ENCODE measurements at regions not wholly inside any gene's neighbourhood (a gene's known extent, or its start where the extent isn't known, plus 50 kb on each side); places are given as distances from the start of the nearest gene placed in this dataset.
A peak's percentile ranks its signal among the peaks of the same experiment; 100 is the strongest.

GRCh38 chr7:119197172-119197876 is 972.8 kb downstream of the ANKRD7 start:
- DNase-seq (no peak), ATAC-seq (ENCODE audit: low FRiP score) (peak; percentile 19)
- H3K9me3 ChIP-seq (ENCODE audit: control insufficient read depth, low read length), result no peaks in the 10 kb centered on the region
- H3K4me3 ChIP-seq (ENCODE audit: low read length in 2 of 2), result no peak overlapping the region
- H3K4me1 ChIP-seq (ENCODE audit: control insufficient read depth in 1 of 2, insufficient read depth in 2 of 2, low read length in 2 of 2), result no peaks in the 10 kb centered on the region
- H3K27ac ChIP-seq (ENCODE audit: low read depth in 1 of 2, low read length in 2 of 2), result no peak overlapping the region
- 88% methylated on average over 9 of the region's 9 CpGs for WGBS, 2 donors
- intact Hi-C loops (cut with DNase I), result no loop called here
- no peaks in the 10 kb centered on the region for H3K36me3 ChIP-seq (ENCODE audit: control insufficient read depth in 1 of 2, insufficient read depth in 2 of 2, low read length in 1 of 2)
- no peaks in the 10 kb centered on the region for H3K27me3 ChIP-seq (ENCODE audit: control insufficient read depth in 1 of 2, insufficient read depth in 2 of 2, low read length in 1 of 2)

GRCh38 chr7:119197877-119198527 is 973.5 kb downstream of the ANKRD7 start:
- DNase-seq (no peak), ATAC-seq (ENCODE audit: low FRiP score) (no peak)
- Histone ChIP-seq H3K9me3 (ENCODE audit: control insufficient read depth, low read length) (no peaks in the 10 kb centered on the region), H3K36me3 (ENCODE audit: control insufficient read depth in 1 of 2, insufficient read depth in 2 of 2, low read length in 1 of 2) (no peaks in the 10 kb centered on the region), H3K4me3 (ENCODE audit: low read length in 2 of 2) (no peak overlapping the region), H3K4me1 (ENCODE audit: control insufficient read depth in 1 of 2, insufficient read depth in 2 of 2, low read length in 2 of 2) (no peaks in the 10 kb centered on the region), H3K27ac (ENCODE audit: low read depth in 1 of 2, low read length in 2 of 2) (no peak overlapping the region), H3K27me3 (ENCODE audit: control insufficient read depth in 1 of 2, insufficient read depth in 2 of 2, low read length in 1 of 2) (no peaks in the 10 kb centered on the region)
- intact Hi-C loops (cut with DNase I), result no loop called here
- WGBS, 2 donors, result 25 to 26% methylated on average over 8 of the region's 8 CpGs

GRCh38 chr7:119219663-119220062 is 995.2 kb downstream of the ANKRD7 start:
- ATAC-seq (ENCODE audit: low FRiP score), result peak; percentile 56

GRCh38 chr7:119223930-119224329 is 999.4 kb downstream of the ANKRD7 start:
- intact Hi-C loops (cut with DNase I), result no loop called here
- H3K27me3 ChIP-seq (ENCODE audit: control insufficient read depth in 1 of 2, insufficient read depth in 2 of 2, low read length in 1 of 2), result no peaks in the 10 kb centered on the region
- H3K27ac ChIP-seq (ENCODE audit: low read depth in 1 of 2, low read length in 2 of 2), result no peak overlapping the region
- no peaks in the 10 kb centered on the region for H3K36me3 ChIP-seq (ENCODE audit: control insufficient read depth in 1 of 2, insufficient read depth in 2 of 2, low read length in 1 of 2)
- no peak overlapping the region for H3K4me3 ChIP-seq (ENCODE audit: low read length in 2 of 2)
- DNase-seq (no peak), ATAC-seq (ENCODE audit: low FRiP score) (no peak)
- H3K9me3 ChIP-seq (ENCODE audit: control insufficient read depth, low read length), result peaks cover 1% of the 10 kb centered on the region
- H3K4me1 ChIP-seq (ENCODE audit: control insufficient read depth in 1 of 2, insufficient read depth in 2 of 2, low read length in 2 of 2), result no peaks in the 10 kb centered on the region
- WGBS, 2 donors, result 61 to 62% methylated on average over 2 of the region's 2 CpGs

More at GRCh38 chr7:119219663-119220062, 995.2 kb downstream of the ANKRD7 start:
- 89 to 96% methylated on average over 3 of the region's 3 CpGs for WGBS, 2 donors
- Histone ChIP-seq H3K9me3 (ENCODE audit: control insufficient read depth, low read length) (peaks cover 5% of the 10 kb centered on the region), H3K4me3 (ENCODE audit: low read length in 2 of 2) (no peak overlapping the region), H3K27me3 (ENCODE audit: control insufficient read depth in 1 of 2, insufficient read depth in 2 of 2, low read length in 1 of 2) (no peaks in the 10 kb centered on the region), H3K27ac (ENCODE audit: low read depth in 1 of 2, low read length in 2 of 2) (no peak overlapping the region), H3K36me3 (ENCODE audit: control insufficient read depth in 1 of 2, insufficient read depth in 2 of 2, low read length in 1 of 2) (no peaks in the 10 kb centered on the region), H3K4me1 (ENCODE audit: control insufficient read depth in 1 of 2, insufficient read depth in 2 of 2, low read length in 2 of 2) (no peaks in the 10 kb centered on the region)
- intact Hi-C loops (cut with DNase I), result no loop called here
- no peak for DNase-seq

GRCh38 chr7:119228482-119228881 is 1004.0 kb downstream of the ANKRD7 start:
- H3K4me1 ChIP-seq (ENCODE audit: control insufficient read depth in 1 of 2, insufficient read depth in 2 of 2, low read length in 2 of 2), result no peaks in the 10 kb centered on the region
- no peak overlapping the region for H3K27ac ChIP-seq (ENCODE audit: low read depth in 1 of 2, low read length in 2 of 2)
- H3K4me3 ChIP-seq (ENCODE audit: low read length in 2 of 2), result no peak overlapping the region
- DNase-seq, result no peak
- no peaks in the 10 kb centered on the region for H3K36me3 ChIP-seq (ENCODE audit: control insufficient read depth in 1 of 2, insufficient read depth in 2 of 2, low read length in 1 of 2)
- no peak for ATAC-seq (ENCODE audit: low FRiP score)
- 74 to 81% methylated on average over 1 of the region's 1 CpG for WGBS, 2 donors
- H3K9me3 ChIP-seq (ENCODE audit: control insufficient read depth, low read length), result no peaks in the 10 kb centered on the region
- no peaks in the 10 kb centered on the region for H3K27me3 ChIP-seq (ENCODE audit: control insufficient read depth in 1 of 2, insufficient read depth in 2 of 2, low read length in 1 of 2)
- intact Hi-C loops (cut with DNase I), result no loop called here

- 65 to 81% methylated on average over 2 of the region's 2 CpGs for WGBS, 2 donors
- Histone ChIP-seq H3K27me3 (ENCODE audit: control insufficient read depth in 1 of 2, insufficient read depth in 2 of 2, low read length in 1 of 2) (no peaks in the 10 kb centered on the region), H3K4me1 (ENCODE audit: control insufficient read depth in 1 of 2, insufficient read depth in 2 of 2, low read length in 2 of 2) (no peaks in the 10 kb centered on the region), H3K9me3 (ENCODE audit: control insufficient read depth, low read length) (no peaks in the 10 kb centered on the region), H3K4me3 (ENCODE audit: low read length in 2 of 2) (no peak overlapping the region), H3K27ac (ENCODE audit: low read depth in 1 of 2, low read length in 2 of 2) (no peak overlapping the region), H3K36me3 (ENCODE audit: control insufficient read depth in 1 of 2, insufficient read depth in 2 of 2, low read length in 1 of 2) (no peaks in the 10 kb centered on the region)
- intact Hi-C loops (cut with DNase I), result no loop called here
- ATAC-seq (ENCODE audit: low FRiP score), result no peak
- no peak for DNase-seq
Observed at GRCh38 chr7:119232091-119232490, 1007.6 kb downstream of the ANKRD7 start.

GRCh38 chr7:119233015-119233414 is 1008.5 kb downstream of the ANKRD7 start:
- Histone ChIP-seq H3K36me3 (ENCODE audit: control insufficient read depth in 1 of 2, insufficient read depth in 2 of 2, low read length in 1 of 2) (no peaks in the 10 kb centered on the region), H3K4me3 (ENCODE audit: low read length in 2 of 2) (no peak overlapping the region), H3K9me3 (ENCODE audit: control insufficient read depth, low read length) (no peaks in the 10 kb centered on the region), H3K4me1 (ENCODE audit: control insufficient read depth in 1 of 2, insufficient read depth in 2 of 2, low read length in 2 of 2) (no peaks in the 10 kb centered on the region), H3K27ac (ENCODE audit: low read depth in 1 of 2, low read length in 2 of 2) (no peak overlapping the region), H3K27me3 (ENCODE audit: control insufficient read depth in 1 of 2, insufficient read depth in 2 of 2, low read length in 1 of 2) (peaks cover 0 to 1% of the 10 kb centered on the region in 2 donors)
- DNase-seq (no peak), ATAC-seq (ENCODE audit: low FRiP score) (no peak)
- intact Hi-C loops (cut with DNase I), result no loop called here
- 91 to 97% methylated on average over 1 of the region's 1 CpG for WGBS, 2 donors

GRCh38 chr7:119252962-119253361 is 1020.0 kb upstream of the KCND2 start:
- ATAC-seq (ENCODE audit: low FRiP score), result no peak
- no peaks in the 10 kb centered on the region for H3K4me1 ChIP-seq (ENCODE audit: control insufficient read depth in 1 of 2, insufficient read depth in 2 of 2, low read length in 2 of 2)

GRCh38 chr7:119254742-119255141 is 1018.2 kb upstream of the KCND2 start:
- DNase-seq, result no peak
- intact Hi-C loops (cut with DNase I), result no loop called here
- no peaks in the 10 kb centered on the region for H3K4me1 ChIP-seq (ENCODE audit: control insufficient read depth in 1 of 2, insufficient read depth in 2 of 2, low read length in 2 of 2)
- no peak overlapping the region for H3K27ac ChIP-seq (ENCODE audit: low read depth in 1 of 2, low read length in 2 of 2)
- no peaks in the 10 kb centered on the region for H3K27me3 ChIP-seq (ENCODE audit: control insufficient read depth in 1 of 2, insufficient read depth in 2 of 2, low read length in 1 of 2)
- H3K36me3 ChIP-seq (ENCODE audit: control insufficient read depth in 1 of 2, insufficient read depth in 2 of 2, low read length in 1 of 2), result no peaks in the 10 kb centered on the region
- H3K9me3 ChIP-seq (ENCODE audit: control insufficient read depth, low read length), result no peaks in the 10 kb centered on the region
- ATAC-seq (ENCODE audit: low FRiP score), result no peak
- H3K4me3 ChIP-seq (ENCODE audit: low read length in 2 of 2), result no peak overlapping the region

More at GRCh38 chr7:119252962-119253361, 1020.0 kb upstream of the KCND2 start:
- Histone ChIP-seq H3K9me3 (ENCODE audit: control insufficient read depth, low read length) (no peaks in the 10 kb centered on the region), H3K27ac (ENCODE audit: low read depth in 1 of 2, low read length in 2 of 2) (no peak overlapping the region), H3K36me3 (ENCODE audit: control insufficient read depth in 1 of 2, insufficient read depth in 2 of 2, low read length in 1 of 2) (no peaks in the 10 kb centered on the region), H3K27me3 (ENCODE audit: control insufficient read depth in 1 of 2, insufficient read depth in 2 of 2, low read length in 1 of 2) (no peaks in the 10 kb centered on the region), H3K4me3 (ENCODE audit: low read length in 2 of 2) (no peak overlapping the region)
- no peak for DNase-seq
- intact Hi-C loops (cut with DNase I), result no loop called here

Data from aorta (tissue), 5 donors.